NCI-H446 (cell line): ENCODE measurements at regions not wholly inside any gene's neighbourhood (a gene's known extent, or its start where the extent isn't known, plus 50 kb on each side); places are given as distances from the start of the nearest gene placed in this dataset.
A peak's percentile ranks its signal among the peaks of the same experiment; 100 is the strongest.
"Not testable (repeated sequence)": the region's sequence is repeated elsewhere in the genome, so short reads cannot be mapped to it uniquely, and the experiment has no call there.

Experiments
- DNase-seq, 2 experiments: peaks; one replicate each; lab custom pipeline; 2025; lab: John Stamatoyannopoulos, UW

- no peak for DNase-seq
These were observed 655.6 kb upstream of the CNTN5 start for GRCh38 chr11:98365190-98365589.

- DNase-seq = no peak
These were observed 654.8 kb upstream of the CNTN5 start for GRCh38 chr11:98365941-98366340.

DNA sequence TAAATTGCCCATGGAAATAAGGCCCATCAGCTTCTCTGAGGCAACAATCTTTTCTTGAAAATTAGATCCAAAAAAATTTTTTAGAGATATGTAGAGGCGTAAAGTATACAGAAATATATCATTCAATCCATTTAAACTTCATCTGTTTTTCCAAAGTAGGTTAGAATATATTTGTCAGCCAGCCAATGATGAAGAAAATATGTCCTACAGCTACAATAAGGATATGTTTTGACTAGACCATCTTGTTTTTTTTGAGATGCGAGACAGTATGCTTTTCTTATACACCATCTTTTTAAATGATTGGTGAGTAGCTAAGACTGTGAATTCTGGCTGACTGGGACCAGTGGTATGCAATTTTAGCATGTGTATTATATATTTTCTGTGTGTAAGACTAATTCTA lies 630.4 kb upstream of the CNTN5 start:
- no peak for DNase-seq

GRCh38 chr11:98394500-98394899 lies 626.2 kb upstream of the CNTN5 start:
- DNase-seq = not testable (repeated sequence)

GRCh38 chr11:98398508-98398907 lies 622.2 kb upstream of the CNTN5 start:
- no peak for DNase-seq

DNA sequence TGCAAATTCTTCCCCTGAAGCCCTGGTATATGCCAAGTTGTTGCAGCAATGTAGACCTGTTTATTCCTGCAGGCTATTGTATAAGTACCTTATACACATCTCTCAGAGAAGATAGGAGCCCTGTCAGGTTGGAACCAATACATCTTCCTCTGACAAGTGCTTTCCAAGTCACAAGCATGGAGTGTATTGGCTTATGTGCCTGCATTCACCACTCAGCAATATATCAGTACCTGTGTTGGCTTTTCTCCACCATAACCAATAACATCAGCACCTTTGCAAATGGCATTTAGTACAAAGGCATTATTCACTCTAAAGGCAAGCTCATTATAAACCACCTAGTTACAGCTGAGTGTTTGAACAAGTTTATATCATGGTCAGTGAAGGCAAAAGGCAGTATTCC lies 611.7 kb upstream of the CNTN5 start:
- no peak for DNase-seq

DNA sequence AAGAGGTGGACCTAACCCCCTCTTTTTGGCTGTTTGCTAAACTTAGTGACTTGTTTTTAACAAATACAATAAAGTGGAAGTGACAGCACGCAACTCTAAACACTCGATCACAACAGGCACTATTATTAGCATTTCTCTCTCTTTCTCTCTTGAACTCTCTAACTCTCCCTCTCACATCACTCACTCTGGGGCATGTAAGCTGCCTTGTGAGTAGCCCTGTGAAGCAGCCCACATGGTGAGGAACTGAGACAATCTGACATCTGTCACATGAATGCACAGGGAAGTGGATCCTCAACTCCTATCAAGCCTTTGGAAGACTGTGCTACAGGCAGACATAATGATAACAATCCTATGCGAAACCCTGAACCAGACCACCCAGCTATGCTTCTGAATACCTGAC lies 609.0 kb upstream of the CNTN5 start:
- DNase-seq = no peak

DNA sequence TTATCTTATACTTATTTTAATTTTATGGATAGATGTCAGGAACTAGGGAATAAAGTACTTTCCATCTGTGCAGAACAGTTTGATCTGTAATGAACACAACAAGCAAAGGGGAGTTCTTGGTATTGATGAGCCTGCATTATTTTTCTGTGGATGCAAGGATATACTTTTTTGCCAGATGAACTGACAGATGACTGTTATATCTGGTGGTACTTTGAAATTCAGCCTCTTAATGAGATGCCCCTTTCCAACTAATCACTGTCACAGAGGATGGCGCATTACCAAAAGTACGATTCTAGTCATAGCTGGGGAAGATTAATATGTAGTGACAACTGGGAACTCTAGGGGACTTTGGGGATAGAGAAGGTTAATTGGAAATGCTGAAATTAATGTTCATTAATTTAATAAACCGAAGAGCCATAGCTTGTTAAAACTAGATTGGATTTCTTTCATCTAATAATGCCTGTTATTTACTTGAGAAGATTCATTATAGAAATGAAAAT lies 603.4 kb upstream of the CNTN5 start:
- DNase-seq = peak in 1 of 2 experiments; percentile 7

DNA sequence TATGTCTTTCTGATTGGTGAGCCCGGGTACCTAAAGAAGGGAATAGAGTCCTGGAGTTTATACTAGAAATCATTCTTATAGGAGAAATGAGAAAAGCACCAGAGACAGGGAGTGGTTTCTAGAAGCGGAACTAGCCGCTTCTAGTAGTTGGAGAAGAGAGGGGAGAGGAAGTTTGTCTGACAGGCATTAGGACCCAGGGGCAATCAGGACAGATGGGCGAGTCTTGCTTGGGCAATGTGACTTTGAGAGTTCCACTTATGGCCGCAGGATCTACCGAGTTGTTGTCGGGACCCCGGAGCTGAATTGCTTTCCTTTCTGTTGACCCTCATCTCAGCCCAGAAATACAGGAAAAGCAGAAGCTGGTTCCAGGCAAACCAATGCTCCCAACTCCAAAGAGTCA lies 596.8 kb upstream of the CNTN5 start:
- no peak for DNase-seq

- not testable (repeated sequence) for DNase-seq
These were observed 596.0 kb upstream of the CNTN5 start for GRCh38 chr11:98424773-98425172.

- DNase-seq = no peak
These were observed 589.0 kb upstream of the CNTN5 start for GRCh38 chr11:98431463-98432359.

DNA sequence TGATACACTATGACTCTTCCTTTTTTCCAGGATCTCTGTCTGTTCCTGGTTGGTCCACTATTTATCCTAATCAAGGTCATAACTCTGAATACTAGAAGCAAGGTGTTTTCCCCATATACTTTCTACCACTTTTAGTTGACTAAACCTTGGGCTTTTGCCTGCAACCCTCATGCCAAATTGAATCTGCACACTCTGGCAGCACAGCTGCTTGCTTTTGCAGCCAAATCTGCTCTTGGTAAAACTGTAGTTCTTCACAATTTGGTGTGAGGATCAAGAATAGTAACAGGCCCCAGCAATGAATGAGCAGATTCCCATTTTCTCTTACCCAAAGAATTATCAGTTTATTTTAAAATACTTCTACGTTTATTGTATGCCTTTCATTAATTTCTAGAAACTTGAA lies 586.5 kb upstream of the CNTN5 start:
- DNase-seq = peak in 1 of 2 experiments; percentile 66

DNA sequence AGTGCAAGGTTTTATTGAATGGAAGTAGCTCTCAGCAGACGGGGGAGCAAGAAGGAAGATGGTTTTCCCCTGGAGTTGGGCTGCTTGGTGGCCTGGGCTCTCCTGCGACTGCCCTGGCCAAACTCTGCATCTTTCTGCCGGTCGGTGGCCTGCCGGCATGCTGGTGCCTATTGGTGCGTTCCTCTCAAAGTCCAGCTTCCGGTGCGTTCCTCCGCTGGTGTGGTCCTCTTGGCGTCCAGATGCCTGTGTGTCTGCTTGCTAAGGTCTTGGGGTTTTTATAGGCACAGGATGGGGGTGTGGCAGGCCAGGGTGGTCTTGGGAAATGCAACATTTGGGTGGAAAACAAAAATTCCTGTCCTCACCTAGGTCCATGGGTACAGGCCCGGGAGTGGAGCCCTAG lies 567.4 kb upstream of the CNTN5 start:
- no peak for DNase-seq

DNA sequence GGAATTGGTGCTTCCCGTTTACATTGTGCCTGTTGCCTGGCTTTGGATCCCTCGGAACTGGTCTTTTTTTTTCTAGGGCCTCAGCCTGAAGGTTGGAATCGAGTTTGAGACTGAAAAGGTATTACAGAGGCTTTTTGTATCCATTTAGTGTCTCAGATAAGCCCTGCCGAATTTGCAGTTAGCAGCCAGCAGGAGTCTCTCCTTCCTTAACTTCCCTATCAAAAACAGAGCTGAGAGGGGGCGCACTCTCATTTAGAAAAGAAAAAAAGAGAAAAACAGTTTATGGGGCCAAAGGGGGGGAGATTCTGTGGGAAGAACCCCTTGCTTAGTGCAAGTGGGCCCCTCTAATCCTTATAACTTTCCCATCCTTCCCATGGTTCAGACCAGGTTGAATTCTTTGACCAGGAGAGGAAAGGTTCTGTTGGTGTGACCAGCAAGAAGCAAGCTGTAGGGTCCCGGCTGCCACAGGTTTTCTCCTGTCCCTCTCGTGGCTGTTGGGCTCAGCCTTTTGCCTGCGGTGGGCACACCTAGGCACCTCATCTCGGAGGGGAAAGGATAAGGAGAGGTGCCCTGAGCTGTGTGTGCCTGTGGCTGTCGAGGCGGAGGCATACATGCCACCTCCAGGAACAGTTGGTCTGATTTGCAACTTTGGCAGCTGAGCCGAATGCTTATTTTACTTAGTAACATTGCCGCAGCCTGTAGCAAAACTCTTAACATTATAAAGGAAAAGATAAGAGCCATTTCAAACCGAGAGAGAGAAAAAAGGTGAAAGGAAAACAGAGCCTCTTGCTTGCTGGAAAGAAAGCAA lies 565.0 kb upstream of the CNTN5 start:
- no peak for DNase-seq

DNA sequence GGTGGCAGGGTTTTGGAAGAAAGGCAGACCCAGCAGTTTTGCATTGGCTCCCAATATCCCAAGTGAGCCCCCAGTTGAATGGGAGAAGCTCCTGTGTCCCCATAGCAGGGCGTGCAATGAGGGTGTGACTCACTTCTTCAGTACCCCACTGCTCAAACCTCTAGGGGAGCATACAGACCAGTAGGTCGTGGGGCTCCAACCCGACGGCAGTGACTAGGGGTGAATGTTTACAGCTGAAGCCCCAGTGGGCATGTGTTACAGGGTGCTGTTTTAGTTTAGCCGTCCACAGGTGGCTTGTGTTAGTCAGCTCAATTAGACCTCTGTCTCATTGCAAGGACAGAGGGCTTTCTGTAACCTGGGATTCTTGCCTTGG lies 564.5 kb upstream of the CNTN5 start:
- no peak for DNase-seq

DNA sequence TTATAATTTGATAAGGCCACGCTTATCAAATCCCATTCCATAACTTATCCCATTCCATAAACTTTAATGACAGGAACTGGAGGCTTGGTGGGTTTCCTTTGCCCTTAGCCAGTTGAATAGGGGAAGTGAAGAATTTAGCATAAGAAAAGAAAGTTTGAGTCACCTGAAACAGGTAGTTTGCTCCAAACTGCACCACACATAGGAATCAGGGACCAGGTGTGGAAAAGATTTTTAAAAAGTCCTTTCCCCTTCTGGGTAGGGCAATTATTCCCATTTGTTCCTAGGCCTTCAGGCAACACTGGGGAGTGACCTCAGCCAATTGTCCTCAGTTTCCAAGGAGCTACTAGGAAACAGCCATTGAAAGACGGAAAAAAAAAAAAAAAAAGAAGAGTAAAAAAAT lies 525.7 kb upstream of the CNTN5 start:
- DNase-seq = no peak

DNA sequence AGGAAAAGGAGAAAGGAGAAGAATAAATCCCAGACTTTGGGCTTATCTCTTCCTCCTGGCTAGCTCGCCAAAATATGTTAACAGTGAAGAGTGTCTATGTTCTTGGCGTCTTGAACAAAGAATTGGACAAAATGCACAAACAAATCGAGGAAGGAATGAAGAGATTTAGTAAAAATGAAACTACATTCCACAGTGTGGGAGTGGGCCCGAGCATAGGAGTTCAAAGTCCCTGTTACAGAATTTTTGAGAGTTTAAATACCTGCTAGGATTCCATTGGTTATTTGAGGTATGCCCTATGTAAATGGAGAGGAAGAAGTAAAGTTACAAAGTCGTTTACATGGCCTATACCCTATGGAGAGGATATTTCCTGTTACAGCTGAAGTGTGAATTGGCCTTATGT lies 525.1 kb upstream of the CNTN5 start:
- no peak for DNase-seq

GRCh38 chr11:98507208-98507607 lies 513.5 kb upstream of the CNTN5 start:
- no peak for DNase-seq

DNA sequence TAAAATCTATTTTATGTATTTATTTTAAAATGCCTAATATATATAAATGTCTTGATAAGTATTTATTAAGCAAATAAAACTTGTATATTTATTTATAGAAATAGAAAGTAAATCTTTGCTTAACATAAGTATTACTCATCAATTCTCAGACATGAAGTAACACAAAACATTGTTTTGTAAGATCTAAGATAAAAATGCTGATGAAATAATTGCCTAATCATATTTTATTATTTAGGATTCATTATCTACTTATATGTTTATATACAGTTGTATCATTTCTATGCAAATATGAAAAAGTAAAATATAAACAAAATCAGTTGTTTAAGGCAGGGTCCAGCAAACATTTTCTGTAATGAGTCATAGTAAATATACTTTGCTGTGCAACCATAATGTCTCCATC lies 507.8 kb upstream of the CNTN5 start:
- no peak for DNase-seq

DNA sequence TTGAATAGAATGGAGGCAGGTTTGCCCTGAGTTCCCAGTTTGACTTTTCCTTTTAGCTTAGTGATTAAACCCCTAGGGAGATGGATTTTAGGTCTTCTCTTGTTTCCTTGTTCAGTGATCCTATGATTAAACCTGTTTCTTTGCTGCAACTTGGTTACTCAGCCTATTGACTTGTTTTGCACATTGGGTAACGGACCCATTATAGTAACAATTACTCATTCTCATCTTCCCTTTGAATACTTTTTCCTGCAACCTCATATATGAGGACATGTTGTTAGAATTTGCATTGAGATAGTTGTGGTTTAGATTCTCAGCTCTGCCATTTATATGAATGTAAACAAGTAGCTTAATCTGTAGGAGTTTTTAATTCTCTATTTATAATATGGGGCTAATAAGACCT lies 489.2 kb upstream of the CNTN5 start:
- DNase-seq = no peak

GRCh38 chr11:98536023-98536422 lies 484.7 kb upstream of the CNTN5 start:
- no peak for DNase-seq

- DNase-seq = not testable (repeated sequence)
These were observed 482.4 kb upstream of the CNTN5 start for GRCh38 chr11:98538358-98538757.

DNA sequence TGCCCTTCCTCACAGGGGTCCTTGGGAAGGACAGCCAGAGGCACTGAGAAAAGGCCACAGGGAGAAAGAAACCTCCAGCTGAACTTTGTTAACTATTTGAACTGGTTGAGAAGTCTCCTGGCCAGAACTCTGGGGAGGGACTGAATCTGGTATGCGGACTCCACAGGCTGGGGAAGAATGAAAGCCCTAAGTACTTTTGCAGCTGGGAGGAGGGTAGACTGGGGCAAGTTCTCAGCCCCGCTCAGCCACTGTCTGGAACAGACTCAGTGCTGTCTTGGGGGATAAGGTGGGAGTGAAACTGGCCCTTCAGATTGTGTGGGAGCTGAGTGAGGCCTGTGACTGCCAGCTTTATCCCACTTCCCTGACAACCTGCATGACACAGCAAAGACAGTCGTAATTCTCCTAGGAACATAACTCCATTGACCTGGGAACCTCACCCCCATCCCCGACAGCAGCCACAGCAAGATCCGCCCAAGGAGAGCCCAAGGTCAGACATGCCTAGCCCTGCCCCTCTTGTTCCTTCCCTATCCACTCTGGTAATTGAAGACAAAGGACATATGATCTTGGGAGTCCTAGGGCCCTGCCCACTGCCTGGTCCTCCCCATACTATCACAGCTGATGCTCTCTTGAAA lies 475.1 kb upstream of the CNTN5 start:
- no peak for DNase-seq
